HG02798 (cell line): ENCODE measurements at regions not wholly inside any gene's neighbourhood (a gene's known extent, or its start where the extent isn't known, plus 50 kb on each side); places are given as distances from the start of the nearest gene placed in this dataset.
A peak's percentile ranks its signal among the peaks of the same experiment; 100 is the strongest.
"Not testable (repeated sequence)": the region's sequence is repeated elsewhere in the genome, so short reads cannot be mapped to it uniquely, and the experiment has no call there.

Experiments
- ATAC-seq: cut with Tn5 transposase; IDR thresholded peaks from one replicate; pipeline ENCODE4 v1.9.1; 2021; ENCODE audit warnings: mild to moderate bottlenecking; ENCODE audit not compliant: unreplicated experiment, poor library complexity

GRCh38 chr9:73327149-73327548, 175.5 kb downstream of the ANXA1 start:
- ATAC-seq = no peak

- ATAC-seq = not testable (repeated sequence)
Measured at GRCh38 chr9:73337182-73337581, 185.5 kb downstream of the ANXA1 start.

DNA sequence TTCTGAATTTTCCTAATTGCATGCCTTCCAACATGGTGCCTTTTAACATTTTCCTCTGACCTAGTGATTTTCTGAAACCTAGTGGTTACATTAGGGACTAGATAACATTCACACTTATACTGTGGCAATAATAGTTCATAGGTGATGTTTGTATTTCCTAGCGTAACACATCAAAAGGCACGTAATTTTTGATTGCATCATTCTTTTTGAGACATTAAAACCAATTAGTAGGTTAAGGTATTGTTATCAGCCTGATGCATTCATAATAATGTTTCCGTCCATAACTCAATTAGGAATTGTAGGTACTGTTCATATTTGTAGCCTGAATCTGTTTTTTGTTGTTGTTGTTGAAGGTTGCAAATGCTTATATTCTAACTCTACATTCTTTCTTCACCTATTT, 192.4 kb downstream of the ANXA1 start:
- ATAC-seq = no peak

DNA sequence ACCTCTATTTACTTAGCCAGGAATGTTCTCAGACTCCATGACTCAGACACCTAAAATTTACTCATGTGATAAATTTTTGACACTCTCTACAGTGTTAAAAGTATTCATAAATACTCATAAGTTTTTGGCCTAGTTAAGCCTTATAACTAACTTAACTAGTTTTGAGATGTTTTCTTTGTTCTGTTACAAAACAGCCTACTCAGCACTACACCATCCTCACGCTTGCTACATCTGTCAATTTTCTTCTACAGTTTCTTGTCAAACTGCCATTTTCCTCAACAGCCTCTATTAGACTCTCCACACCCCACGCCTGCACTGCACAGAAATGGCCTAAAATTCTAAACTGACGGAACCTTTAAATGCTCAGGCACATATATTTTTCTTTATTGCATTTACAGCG, 195.5 kb downstream of the ANXA1 start:
- no peak for ATAC-seq

DNA sequence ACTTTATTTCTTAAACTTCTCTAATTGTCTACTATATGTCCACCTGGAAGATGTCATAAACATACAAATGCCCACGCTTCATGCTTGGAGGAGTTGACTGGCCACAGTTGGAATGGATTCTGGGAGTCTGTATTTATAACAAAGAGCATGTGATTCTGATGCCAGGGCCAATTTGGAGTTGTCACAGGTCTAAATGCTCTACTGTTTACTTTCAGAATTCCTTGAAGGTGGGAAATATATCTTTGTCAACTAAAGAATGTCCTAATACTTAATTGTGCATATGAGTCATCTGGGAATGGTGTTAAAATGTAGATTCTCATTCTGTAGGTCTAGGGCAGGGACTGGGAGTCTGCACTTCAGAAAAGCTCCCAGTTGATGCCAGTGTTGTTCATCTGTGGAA, 196.1 kb downstream of the ANXA1 start:
- no peak for ATAC-seq

DNA sequence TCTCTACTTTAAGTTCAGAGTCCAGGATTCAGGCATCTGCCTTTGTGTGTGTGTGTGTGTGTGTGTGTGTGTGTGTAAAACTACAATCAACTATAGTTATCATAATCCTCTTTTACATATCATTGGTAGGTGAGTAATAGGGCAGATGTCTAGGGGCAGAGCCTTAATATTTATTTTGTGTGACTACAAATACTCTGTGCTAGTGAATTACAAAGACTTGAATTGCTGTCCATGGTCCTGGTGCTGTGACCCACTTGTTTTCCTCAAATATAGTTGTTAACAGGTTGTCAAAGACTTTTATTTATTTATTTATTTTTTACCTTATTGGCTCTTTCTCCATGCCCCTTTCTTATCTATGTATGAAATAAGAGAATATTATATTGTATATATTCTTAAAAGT, 196.8 kb downstream of the ANXA1 start:
- ATAC-seq = no peak

DNA sequence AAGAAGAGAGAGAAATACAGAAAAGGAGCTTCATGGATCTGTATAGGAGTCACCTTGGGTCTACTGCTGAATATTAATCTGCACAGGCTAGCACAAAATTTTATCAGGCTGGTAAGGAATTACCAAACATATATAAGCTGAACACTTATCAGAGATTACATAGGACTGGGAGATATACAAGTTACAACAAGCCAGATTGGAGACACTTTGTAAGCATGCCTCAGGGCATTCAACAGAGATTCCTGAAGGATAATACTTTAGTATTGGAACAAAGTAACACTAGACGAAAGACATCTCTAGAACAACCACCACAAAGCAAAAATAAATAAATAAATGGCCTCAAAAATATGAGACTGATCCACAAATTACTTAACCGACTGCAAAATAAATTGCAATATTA, 197.8 kb downstream of the ANXA1 start:
- no peak for ATAC-seq

- no peak for ATAC-seq
Measured at GRCh38 chr9:73357607-73358006, 205.9 kb downstream of the ANXA1 start.

DNA sequence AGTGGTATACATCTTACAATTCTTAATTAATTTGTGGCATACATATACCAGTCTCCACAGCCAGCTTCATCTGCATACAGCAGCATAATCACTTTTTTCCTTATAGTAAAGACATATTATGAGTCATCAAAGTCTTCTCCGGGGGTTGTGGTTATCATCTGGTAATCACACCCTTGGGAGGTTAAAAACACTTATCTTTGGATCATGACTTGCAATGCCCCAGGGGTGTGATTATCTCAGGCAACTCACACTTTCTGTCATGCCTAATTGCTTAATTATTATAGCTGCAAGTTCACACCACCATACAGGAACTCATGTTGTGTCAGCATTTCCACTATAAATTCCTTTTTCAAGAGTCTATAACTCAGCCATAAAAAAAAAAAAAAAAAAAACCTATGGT, 218.4 kb downstream of the ANXA1 start:
- ATAC-seq = no peak

GRCh38 chr9:73371801-73372200, 220.1 kb downstream of the ANXA1 start:
- no peak for ATAC-seq

DNA sequence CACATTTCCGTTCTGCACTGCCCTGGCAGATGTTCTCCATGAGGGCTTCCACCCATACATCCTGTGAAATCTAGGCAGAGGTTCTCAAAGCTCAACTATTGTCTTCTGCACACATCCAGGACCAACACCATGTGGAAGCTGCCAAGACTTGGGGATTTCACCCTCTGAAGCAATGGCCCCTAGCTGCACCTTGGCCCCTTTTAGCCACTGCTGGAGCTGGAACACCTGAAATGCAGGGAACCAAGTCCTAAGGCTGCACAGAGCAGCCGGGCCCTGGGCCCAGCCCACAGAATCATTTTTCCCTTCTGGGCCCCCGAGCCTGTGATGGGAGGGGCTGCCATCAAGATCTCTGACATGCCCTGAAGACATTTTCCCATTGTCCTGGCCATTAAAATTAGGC, 228.7 kb downstream of the ANXA1 start:
- no peak for ATAC-seq

DNA sequence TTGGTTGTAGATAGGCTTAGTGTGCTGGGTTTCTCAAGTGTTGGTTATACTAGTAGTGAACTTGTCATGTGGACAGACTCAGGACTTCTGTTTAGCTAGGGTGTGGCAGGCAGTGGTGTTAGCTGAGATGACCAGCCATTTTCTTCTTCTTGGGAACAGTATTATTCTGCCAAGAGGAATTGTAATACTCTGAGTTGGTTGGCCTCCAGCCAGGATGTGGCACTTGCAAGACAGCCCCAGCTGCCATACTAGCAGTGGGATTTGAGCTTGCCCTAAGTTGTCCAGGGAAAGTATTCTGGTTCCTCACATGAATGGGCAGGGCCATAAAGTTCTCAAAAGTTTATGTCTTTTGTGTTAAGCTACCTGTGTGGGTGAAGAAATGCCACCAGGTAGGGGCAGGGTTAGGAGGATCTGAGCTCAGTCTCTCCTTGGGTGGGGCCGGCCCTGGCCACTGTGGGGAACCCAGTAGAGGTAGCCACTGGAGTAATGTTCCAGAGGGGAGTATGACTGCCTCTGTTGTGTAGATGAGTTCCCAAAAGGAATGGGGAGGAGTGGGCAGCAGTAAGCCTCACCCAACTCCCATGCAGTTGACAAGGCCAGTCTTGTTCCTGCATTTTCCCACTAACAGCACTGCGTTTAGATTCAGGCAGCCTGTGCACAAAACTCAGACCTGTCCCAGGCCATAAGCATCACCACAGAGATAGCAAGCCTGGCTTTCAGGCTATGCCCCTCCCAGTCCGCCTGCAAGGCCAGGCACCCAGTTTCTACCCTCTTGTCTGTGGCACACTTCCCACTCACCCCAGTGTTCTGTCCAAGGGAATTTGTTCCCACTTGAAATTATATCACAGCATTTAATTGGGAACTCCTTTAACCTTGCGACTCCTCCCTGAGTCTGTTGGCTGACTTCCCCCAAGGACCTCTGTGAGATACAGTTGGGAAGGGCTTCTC, 250.7 kb downstream of the ANXA1 start:
- no peak for ATAC-seq

DNA sequence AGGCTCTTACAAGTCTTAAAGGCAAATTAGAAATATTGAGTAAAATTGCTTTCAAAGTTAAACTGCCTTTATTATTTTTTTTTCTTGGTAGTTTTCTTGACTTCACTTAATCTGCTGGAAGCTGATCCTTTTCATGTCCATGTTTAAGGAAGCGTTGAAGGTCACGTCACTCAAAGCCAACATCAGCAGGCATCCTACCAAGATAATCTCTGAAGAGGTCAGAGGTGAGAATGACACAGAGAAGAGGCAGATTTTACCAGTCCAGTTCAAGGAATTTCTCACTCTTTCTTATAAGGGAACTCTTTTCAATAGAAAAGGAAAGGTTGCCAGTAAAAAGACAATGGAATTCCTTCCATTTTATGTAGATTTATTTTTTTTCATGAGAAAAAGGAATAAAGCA, 259.8 kb downstream of the ANXA1 start:
- ATAC-seq = no peak

GRCh38 chr9:73412874-73413273, 261.2 kb downstream of the ANXA1 start:
- ATAC-seq = no peak

DNA sequence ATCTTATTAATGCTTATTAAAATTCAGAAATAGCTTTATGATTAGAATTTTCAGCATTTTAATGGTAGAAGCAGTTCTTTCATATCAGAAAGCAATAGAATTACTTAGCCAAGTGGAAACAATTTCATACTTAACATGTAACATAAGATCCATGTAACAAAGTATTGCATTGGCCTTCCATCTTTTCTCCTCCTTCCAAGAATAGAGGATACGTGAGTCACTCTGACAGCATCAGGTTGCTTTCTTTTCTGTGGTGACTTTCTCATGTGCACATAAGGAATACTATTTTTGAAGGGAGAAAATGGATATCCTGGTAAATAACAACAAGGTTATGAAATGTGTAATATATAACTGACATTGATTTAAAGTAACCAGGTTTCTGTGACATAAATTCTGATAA, 272.2 kb downstream of the ANXA1 start:
- no peak for ATAC-seq

- ATAC-seq = no peak
Measured at GRCh38 chr9:73426269-73426668, 274.6 kb downstream of the ANXA1 start.

GRCh38 chr9:73434826-73435225, 283.2 kb downstream of the ANXA1 start:
- no peak for ATAC-seq

GRCh38 chr9:73437758-73438157, 286.1 kb downstream of the ANXA1 start:
- peak; percentile 63 for ATAC-seq

- ATAC-seq = not testable (repeated sequence)
Measured at GRCh38 chr9:73439839-73440238, 288.2 kb downstream of the ANXA1 start.

GRCh38 chr9:73441223-73441622, 289.6 kb downstream of the ANXA1 start:
- no peak for ATAC-seq

GRCh38 chr9:73441890-73442818, 290.5 kb downstream of the ANXA1 start:
- no peak for ATAC-seq
